Ishikawa (cell line): ENCODE measurements at regions not wholly inside any gene's neighbourhood (a gene's known extent, or its start where the extent isn't known, plus 50 kb on each side); places are given as distances from the start of the nearest gene placed in this dataset.

Experiments
- CREB1 ChIP-seq: IDR thresholded peaks from 2 replicates; pipeline ENCODE4 v1.6.1; 2012; ENCODE audit warnings: low read depth
- EP300 ChIP-seq: IDR thresholded peaks from 2 replicates; pipeline ENCODE4 v1.6.1; 2012; ENCODE audit warnings: borderline replicate concordance
- FOXM1 ChIP-seq: IDR thresholded peaks from 2 replicates; pipeline ENCODE4 v1.6.1; 2012; ENCODE audit warnings: low read depth, borderline replicate concordance
- MAX ChIP-seq: IDR thresholded peaks from 2 replicates; pipeline ENCODE4 v1.6.1; 2012
- NFIC ChIP-seq: IDR thresholded peaks from 2 replicates; pipeline ENCODE4 v1.6.1; 2012
- TAF1 ChIP-seq: IDR thresholded peaks from 2 replicates; pipeline ENCODE4 v1.6.1; 2012; ENCODE audit warnings: low read depth, mild to moderate bottlenecking
- YY1 ChIP-seq: IDR thresholded peaks from 2 replicates; pipeline ENCODE4 v1.6.1; 2012; ENCODE audit warnings: low read depth
- ZBTB7A ChIP-seq: IDR thresholded peaks from 2 replicates; pipeline ENCODE4 v1.6.1; 2012; ENCODE audit warnings: low read depth
- TF ChIP-seq, protein P1 (sequence below): IDR thresholded peaks from 2 replicates; pipeline ENCODE4 v1.6.1; 2012; ENCODE audit warnings: low read depth, mild to moderate bottlenecking

GRCh38 chr7:17472518-17472917, 174.1 kb downstream of the AHR start:
- TF ChIP-seq MAX (no peak), EP300 (no peak), TAF1 (no peak), NFIC (no peak), FOXM1 (no peak), CREB1 (no peak), YY1 (no peak), ZBTB7A (no peak)
- TF ChIP-seq, protein P1, sequence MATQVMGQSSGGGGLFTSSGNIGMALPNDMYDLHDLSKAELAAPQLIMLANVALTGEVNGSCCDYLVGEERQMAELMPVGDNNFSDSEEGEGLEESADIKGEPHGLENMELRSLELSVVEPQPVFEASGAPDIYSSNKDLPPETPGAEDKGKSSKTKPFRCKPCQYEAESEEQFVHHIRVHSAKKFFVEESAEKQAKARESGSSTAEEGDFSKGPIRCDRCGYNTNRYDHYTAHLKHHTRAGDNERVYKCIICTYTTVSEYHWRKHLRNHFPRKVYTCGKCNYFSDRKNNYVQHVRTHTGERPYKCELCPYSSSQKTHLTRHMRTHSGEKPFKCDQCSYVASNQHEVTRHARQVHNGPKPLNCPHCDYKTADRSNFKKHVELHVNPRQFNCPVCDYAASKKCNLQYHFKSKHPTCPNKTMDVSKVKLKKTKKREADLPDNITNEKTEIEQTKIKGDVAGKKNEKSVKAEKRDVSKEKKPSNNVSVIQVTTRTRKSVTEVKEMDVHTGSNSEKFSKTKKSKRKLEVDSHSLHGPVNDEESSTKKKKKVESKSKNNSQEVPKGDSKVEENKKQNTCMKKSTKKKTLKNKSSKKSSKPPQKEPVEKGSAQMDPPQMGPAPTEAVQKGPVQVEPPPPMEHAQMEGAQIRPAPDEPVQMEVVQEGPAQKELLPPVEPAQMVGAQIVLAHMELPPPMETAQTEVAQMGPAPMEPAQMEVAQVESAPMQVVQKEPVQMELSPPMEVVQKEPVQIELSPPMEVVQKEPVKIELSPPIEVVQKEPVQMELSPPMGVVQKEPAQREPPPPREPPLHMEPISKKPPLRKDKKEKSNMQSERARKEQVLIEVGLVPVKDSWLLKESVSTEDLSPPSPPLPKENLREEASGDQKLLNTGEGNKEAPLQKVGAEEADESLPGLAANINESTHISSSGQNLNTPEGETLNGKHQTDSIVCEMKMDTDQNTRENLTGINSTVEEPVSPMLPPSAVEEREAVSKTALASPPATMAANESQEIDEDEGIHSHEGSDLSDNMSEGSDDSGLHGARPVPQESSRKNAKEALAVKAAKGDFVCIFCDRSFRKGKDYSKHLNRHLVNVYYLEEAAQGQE, result no peak
